Endothelial cell of umbilical vein (primary cell): ENCODE measurements at regions not wholly inside any gene's neighbourhood (a gene's known extent, or its start where the extent isn't known, plus 50 kb on each side); places are given as distances from the start of the nearest gene placed in this dataset.

Experiments used
- BruUV-seq: library from RNA; stranded (reverse); fragments of 400-500 nt; replicated peaks from 2 replicates; lab custom pipeline; 2021; lab: Mats Ljungman, UMichigan
- CTCF ChIA-PET: fragments of 300-600, 350-600 bp; sonication (Branson Sonifier 250); formaldehyde crosslinking; loops from one replicate; lab custom pipeline; 2021; ENCODE audit warnings: antibody characterized with exemption, inconsistent platforms; lab: Charles Lee
- POLR2A ChIA-PET: fragments of 300-600, 350-600 bp; sonication (Branson Sonifier 250); formaldehyde crosslinking; loops from one replicate; lab custom pipeline; 2021; ENCODE audit warnings: antibody characterized with exemption, inconsistent platforms; lab: Charles Lee
- DNase-seq: peaks from one replicate; pipeline ENCODE4 v3.0.0-alpha.2; 2011; ENCODE audit warnings: low read depth, low spot score
- FAIRE-seq: peaks from 2 replicates; lab custom pipeline; 2011; peaks lifted over from hg19 to GRCh38; lab: Jason Lieb, UNC
- H2AFZ ChIP-seq: 2 replicates; pipeline ENCODE4 v1.6.0; 2012; ENCODE audit warnings: low read depth, low read length, control low read depth, inconsistent platforms
- H3K27ac ChIP-seq: 2 replicates; pipeline ENCODE4 v1.5.1; 2011; ENCODE audit warnings: low read depth, mild to moderate bottlenecking, control low read depth, low read length, moderate library complexity; ENCODE audit not compliant: insufficient read depth
- H3K27me3 ChIP-seq, 2 experiments: 2 replicates each; pipeline versions ENCODE4 v1.6.0 to v1.6.1; 2011; ENCODE audit warnings: low read length in 2 of 2, mixed read lengths in 1 of 2; ENCODE audit not compliant: control insufficient read depth in 2 of 2, insufficient read depth in 2 of 2
- H3K36me3 ChIP-seq, 2 experiments: 2 replicates in 1 of 2; 3 replicates in 1 of 2; pipeline ENCODE4 v1.5.1; 2011; ENCODE audit warnings: low read length in 2 of 2, mild to moderate bottlenecking in 1 of 2, moderate library complexity in 1 of 2; ENCODE audit not compliant: control insufficient read depth in 2 of 2, insufficient read depth in 2 of 2; ENCODE audit errors: extremely low read depth in 1 of 2
- H3K4me1 ChIP-seq: 3 replicates; pipeline ENCODE4 v1.5.1; 2011; ENCODE audit warnings: mild to moderate bottlenecking, low read length; ENCODE audit not compliant: control insufficient read depth, insufficient read depth; ENCODE audit errors: extremely low read depth
- H3K4me2 ChIP-seq: 2 replicates; pipeline ENCODE4 v1.6.1; 2011; ENCODE audit warnings: low read length, control low read depth, mixed read lengths; ENCODE audit not compliant: insufficient read depth
- H3K4me3 ChIP-seq, 3 experiments: fragments of 200-600 bp in 1 of 3; sonication (generic), shearing (Covaris generic) in 1 of 3; replicated peaks in 1 of 3; 2 replicates each; pipeline ENCODE4 v1.5.1; 2011 to 2016; ENCODE audit warnings: control low read depth in 3 of 3, low read length in 3 of 3, mild to moderate bottlenecking in 2 of 3, inconsistent platforms in 1 of 3, low read depth in 1 of 3, moderate library complexity in 1 of 3; ENCODE audit not compliant: insufficient read depth in 1 of 3
- H3K79me2 ChIP-seq: 2 replicates; pipeline ENCODE4 v1.6.0; 2012; ENCODE audit warnings: low read length, inconsistent platforms; ENCODE audit not compliant: control insufficient read depth, insufficient read depth
- H3K9ac ChIP-seq: replicated peaks from 2 replicates; pipeline ENCODE3; 2011; ENCODE audit warnings: low read length, control low read depth; ENCODE audit not compliant: insufficient read depth; ENCODE audit errors: extremely low read depth
- H3K9me1 ChIP-seq: replicated peaks from 3 replicates; pipeline ENCODE4 v1.6.0; 2011; ENCODE audit warnings: mild to moderate bottlenecking, low read length; ENCODE audit not compliant: control insufficient read depth, insufficient read depth; ENCODE audit errors: extremely low read depth
- H3K9me3 ChIP-seq: replicated peaks from 2 replicates; pipeline ENCODE4 v1.5.1; 2012; ENCODE audit warnings: low read length, inconsistent platforms; ENCODE audit not compliant: control insufficient read depth, insufficient read depth
- H4K20me1 ChIP-seq: replicated peaks from 2 replicates; pipeline ENCODE3; 2011; ENCODE audit warnings: mild to moderate bottlenecking, low read length; ENCODE audit not compliant: control insufficient read depth, insufficient read depth; ENCODE audit errors: extremely low read depth
- EZH2 ChIP-seq: IDR thresholded peaks from 2 replicates; pipeline ENCODE4 v1.6.1; 2012; ENCODE audit warnings: borderline replicate concordance, low read depth, mild to moderate bottlenecking, moderate library complexity, low read length, inconsistent platforms; ENCODE audit not compliant: severe bottlenecking
- FOS ChIP-seq: IDR thresholded peaks from 2 replicates; pipeline ENCODE4 v1.6.1; 2011; ENCODE audit warnings: mild to moderate bottlenecking, low read length, moderate library complexity, borderline replicate concordance; ENCODE audit not compliant: insufficient read depth
- JUN ChIP-seq: IDR thresholded peaks from 2 replicates; pipeline ENCODE4 v1.6.1; 2011; ENCODE audit warnings: borderline replicate concordance, low read depth; ENCODE audit not compliant: insufficient read length, insufficient read depth
- MYC ChIP-seq: IDR thresholded peaks from one replicate; pipeline ENCODE4 v1.6.1; 2011; ENCODE audit warnings: mild to moderate bottlenecking, low read depth, low read length
- POLR2AphosphoS5 ChIP-seq: IDR thresholded peaks from 2 replicates; pipeline ENCODE4 v1.6.1; 2012; ENCODE audit warnings: low read depth, mild to moderate bottlenecking, control low read depth, low read length, moderate library complexity; ENCODE audit not compliant: insufficient read depth
- dilution Hi-C: fragments of 300-500 bp; cut with MboI; formaldehyde crosslinking; loops from one replicate; pipeline ENCODE4 v1.15.0; 2019; ENCODE audit warnings: low sequenced_read_pairs; ENCODE audit not compliant: extremely low pct_ligation_motif_present
- intact Hi-C: fragments of 100-400 bp; cut with micrococcal nuclease; formaldehyde crosslinking; loops from one replicate; pipeline ENCODE4 v1.10.0; 2022
- TF ChIP-seq, protein P1 (sequence below): IDR thresholded peaks from 2 replicates; pipeline ENCODE4 v1.6.1; 2011; ENCODE audit not compliant: insufficient read depth, insufficient read length
- TF ChIP-seq, protein P2 (sequence below), 2 donors: IDR thresholded peaks; 1 replicate in 1 of 2; 2 replicates in 1 of 2; pipeline ENCODE4 v1.5.1; 2011; ENCODE audit warnings: low read length in 2 of 2, mild to moderate bottlenecking in 2 of 2, moderate library complexity in 2 of 2, control low read depth in 1 of 2, inconsistent platforms in 1 of 2, low read depth in 1 of 2; ENCODE audit not compliant: insufficient read depth in 1 of 2; ENCODE audit errors: extremely low read depth in 1 of 2

DNA sequence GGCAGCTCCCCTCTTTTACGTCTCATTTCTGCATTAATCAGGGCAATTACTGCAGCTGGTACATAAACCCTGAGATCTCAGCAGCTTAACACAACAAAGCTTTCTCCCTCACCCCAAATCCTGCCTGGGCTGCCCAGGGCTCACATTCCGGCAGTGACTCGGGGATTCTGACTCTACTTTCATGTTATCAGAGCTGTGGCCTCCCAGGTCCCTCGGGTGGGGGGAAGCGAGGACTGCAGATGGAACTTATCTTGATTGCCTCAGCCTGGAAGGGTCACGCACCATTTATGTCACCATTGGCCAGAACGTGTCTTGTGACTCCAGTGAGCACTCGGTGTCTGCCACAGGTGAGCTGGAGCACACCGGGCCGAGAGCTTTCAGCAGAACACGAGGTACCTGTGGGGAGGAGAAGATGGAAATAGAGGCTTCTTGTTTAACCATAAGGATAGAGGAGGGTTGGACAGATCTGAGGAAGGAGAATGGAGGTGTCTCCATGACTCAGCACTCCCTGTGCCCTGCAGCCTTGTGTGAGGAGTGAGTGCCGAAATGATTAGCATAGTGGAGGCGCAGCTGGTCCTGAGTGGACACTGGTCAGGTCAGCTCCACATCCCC lies 88.5 kb upstream of the EXOC2 start:
- no peaks in the 10 kb centered on the region for H3K4me1 ChIP-seq
- H3K9me3 ChIP-seq: no peaks in the 10 kb centered on the region
- H3K36me3 ChIP-seq: no peaks in the 10 kb centered on the region
- no peak for DNase-seq
- dilution Hi-C loops (no loop called here), intact Hi-C loops (no loop called here)
- ChIA-PET CTCF (interaction anchor here (0.9 to 2.8 kb wide), 5 partner anchors 11 to 190 kb away, joined by 3 to 11 read pairs (median 3); no protein-coding TSS in a partner anchor), POLR2A (no interaction called here)
- no peak overlapping the region for H3K4me3 ChIP-seq
- no peaks in the 10 kb centered on the region for H3K9me1 ChIP-seq
- no peaks in the 10 kb centered on the region for H4K20me1 ChIP-seq
- no peak overlapping the region for H3K9ac ChIP-seq
- no peaks in the 10 kb centered on the region for H3K27me3 ChIP-seq
- FAIRE-seq: no peak
- H3K4me2 ChIP-seq: no peak overlapping the region
- no TSS peak for BruUV-seq
- TF ChIP-seq, protein P1, sequence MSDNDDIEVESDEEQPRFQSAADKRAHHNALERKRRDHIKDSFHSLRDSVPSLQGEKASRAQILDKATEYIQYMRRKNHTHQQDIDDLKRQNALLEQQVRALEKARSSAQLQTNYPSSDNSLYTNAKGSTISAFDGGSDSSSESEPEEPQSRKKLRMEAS: no peak
- TF ChIP-seq EZH2 (no peak), FOS (no peak), MYC (no peak)
- H3K27ac ChIP-seq: no peak overlapping the region
- no peak overlapping the region for H2AFZ ChIP-seq
- no peaks in the 10 kb centered on the region for H3K79me2 ChIP-seq

DNA sequence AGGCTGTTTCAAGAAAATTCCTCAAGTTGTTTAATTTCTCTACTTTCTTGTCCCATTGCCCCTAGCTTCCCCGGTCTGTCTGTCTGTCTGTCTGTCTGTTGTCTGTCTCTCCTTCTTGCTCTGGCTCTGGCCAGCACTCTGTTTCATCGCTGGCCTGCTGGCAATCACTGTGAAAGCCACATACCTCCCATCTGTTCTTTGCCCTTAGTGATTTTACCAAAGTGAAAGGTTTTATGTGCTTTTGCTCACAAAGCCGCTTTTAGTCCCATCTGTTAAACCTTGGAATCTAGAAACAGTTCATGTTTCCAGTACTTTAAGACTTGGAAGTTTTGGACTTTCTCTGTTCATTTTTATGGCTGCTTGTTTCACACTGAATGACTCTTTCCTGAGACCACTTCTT lies 87.8 kb upstream of the EXOC2 start:
- dilution Hi-C loops: no loop called here
- Histone ChIP-seq H3K9ac (no peak overlapping the region), H3K9me3 (no peaks in the 10 kb centered on the region), H3K36me3 (no peaks in the 10 kb centered on the region), H3K9me1 (no peaks in the 10 kb centered on the region), H3K79me2 (no peaks in the 10 kb centered on the region), H2AFZ (no peak overlapping the region), H3K4me3 (no peak overlapping the region), H3K27ac (no peak overlapping the region), H3K4me1 (no peaks in the 10 kb centered on the region), H4K20me1 (no peaks in the 10 kb centered on the region), H3K4me2 (no peak overlapping the region), H3K27me3 (no peaks in the 10 kb centered on the region)
- CTCF ChIA-PET: interaction anchor here (1.0 to 2.8 kb wide), 4 partner anchors 27 to 190 kb away, joined by 3 to 11 read pairs (median 4); no protein-coding TSS in a partner anchor
- TF ChIP-seq POLR2AphosphoS5 (no peak), JUN (no peak)
- TF ChIP-seq, protein P2, sequence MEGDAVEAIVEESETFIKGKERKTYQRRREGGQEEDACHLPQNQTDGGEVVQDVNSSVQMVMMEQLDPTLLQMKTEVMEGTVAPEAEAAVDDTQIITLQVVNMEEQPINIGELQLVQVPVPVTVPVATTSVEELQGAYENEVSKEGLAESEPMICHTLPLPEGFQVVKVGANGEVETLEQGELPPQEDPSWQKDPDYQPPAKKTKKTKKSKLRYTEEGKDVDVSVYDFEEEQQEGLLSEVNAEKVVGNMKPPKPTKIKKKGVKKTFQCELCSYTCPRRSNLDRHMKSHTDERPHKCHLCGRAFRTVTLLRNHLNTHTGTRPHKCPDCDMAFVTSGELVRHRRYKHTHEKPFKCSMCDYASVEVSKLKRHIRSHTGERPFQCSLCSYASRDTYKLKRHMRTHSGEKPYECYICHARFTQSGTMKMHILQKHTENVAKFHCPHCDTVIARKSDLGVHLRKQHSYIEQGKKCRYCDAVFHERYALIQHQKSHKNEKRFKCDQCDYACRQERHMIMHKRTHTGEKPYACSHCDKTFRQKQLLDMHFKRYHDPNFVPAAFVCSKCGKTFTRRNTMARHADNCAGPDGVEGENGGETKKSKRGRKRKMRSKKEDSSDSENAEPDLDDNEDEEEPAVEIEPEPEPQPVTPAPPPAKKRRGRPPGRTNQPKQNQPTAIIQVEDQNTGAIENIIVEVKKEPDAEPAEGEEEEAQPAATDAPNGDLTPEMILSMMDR (IDR thresholded peaks at IDR 0.05; ENCODE audit: extremely low read depth in 1 of 2, insufficient read depth in 1 of 2, low read depth in 1 of 2, low read length in 2 of 2): no peak
- TF ChIP-seq, protein P1: no peak
- FAIRE-seq: no peak
- no peak for DNase-seq
- POLR2A ChIA-PET: no interaction called here
- no TSS peak for BruUV-seq
- intact Hi-C loops: no loop called here
